Activated naive CD8-positive, alpha-beta T cell treated with anti-CD3 and anti-CD28 coated beads, Interleukin-2, amount 10 ng/mL, durations not matched to agents 7 days and 5 days (primary cell): ENCODE measurements at regions not wholly inside any gene's neighbourhood (a gene's known extent, or its start where the extent isn't known, plus 50 kb on each side); places are given as distances from the start of the nearest gene placed in this dataset.
"Not testable (repeated sequence)": the region's sequence is repeated elsewhere in the genome, so short reads cannot be mapped to it uniquely, and the experiment has no call there.

Source experiments
- ATAC-seq: fragments of 150-1000 bp; cut with Tn5 transposase; one replicate; pipeline ENCODE4 v1.10.0; 2021; ENCODE audit warnings: low read depth, moderate library complexity
- POLR2A ChIA-PET: fragments of 350-600 bp; sonication (Branson Sonifier 250); formaldehyde crosslinking; loops from one replicate; lab custom pipeline; 2021; ENCODE audit warnings: antibody characterized with exemption; lab: Charles Lee
- DNase-seq: peaks from one replicate; pipeline ENCODE4 v3.0.0; 2021
- H3K27ac Mint-ChIP-seq: one replicate; pipeline ENCODE4 v1.8.0; 2022; ENCODE audit warnings: mild to moderate bottlenecking, mixed read lengths
- H3K27me3 Mint-ChIP-seq: one replicate; pipeline ENCODE4 v1.8.0; 2022; ENCODE audit warnings: mild to moderate bottlenecking, moderate library complexity, mixed read lengths
- H3K36me3 Mint-ChIP-seq: one replicate; pipeline ENCODE4 v1.8.0; 2021; ENCODE audit warnings: mild to moderate bottlenecking, mixed read lengths
- H3K4me1 Mint-ChIP-seq: one replicate; pipeline ENCODE4 v1.8.0; 2021; ENCODE audit warnings: mixed read lengths
- H3K4me3 Mint-ChIP-seq: one replicate; pipeline ENCODE4 v1.8.0; 2022; ENCODE audit warnings: mild to moderate bottlenecking, moderate library complexity, mixed read lengths
- H3K9me3 Mint-ChIP-seq: one replicate; pipeline ENCODE4 v1.8.0; 2021; ENCODE audit warnings: mixed read lengths

DNA sequence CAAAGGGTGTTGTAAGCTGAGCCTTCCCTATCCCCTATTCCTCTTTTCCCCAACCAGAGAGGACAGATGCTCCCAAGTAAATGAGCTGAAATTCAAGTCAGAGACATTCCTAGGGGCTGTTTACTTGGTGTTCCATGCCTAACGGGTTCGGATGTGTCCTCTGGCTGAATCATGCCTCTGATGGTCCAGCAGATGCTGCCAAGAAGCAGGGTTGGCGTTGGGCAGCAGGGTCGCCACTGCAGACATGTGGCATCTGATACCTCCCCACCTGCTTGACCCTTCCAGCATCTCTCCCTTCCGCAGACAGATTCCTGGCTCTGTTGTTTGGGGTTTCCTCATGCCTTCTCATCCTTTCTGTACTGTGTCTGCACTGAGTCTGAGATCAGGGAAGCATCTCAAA is 108.3 kb downstream of the HNRNPLL start:
- no peak overlapping the region for H3K27ac Mint-ChIP-seq
- ATAC-seq (no peak), DNase-seq (no peak)
- peaks cover 1% of the 10 kb centered on the region for H3K36me3 Mint-ChIP-seq
- POLR2A ChIA-PET, result no interaction called here
- no peaks in the 10 kb centered on the region for H3K27me3 Mint-ChIP-seq
- no peaks in the 10 kb centered on the region for H3K9me3 Mint-ChIP-seq
- H3K4me3 Mint-ChIP-seq, result no peak overlapping the region
- peaks cover 9% of the 10 kb centered on the region for H3K4me1 Mint-ChIP-seq

DNA sequence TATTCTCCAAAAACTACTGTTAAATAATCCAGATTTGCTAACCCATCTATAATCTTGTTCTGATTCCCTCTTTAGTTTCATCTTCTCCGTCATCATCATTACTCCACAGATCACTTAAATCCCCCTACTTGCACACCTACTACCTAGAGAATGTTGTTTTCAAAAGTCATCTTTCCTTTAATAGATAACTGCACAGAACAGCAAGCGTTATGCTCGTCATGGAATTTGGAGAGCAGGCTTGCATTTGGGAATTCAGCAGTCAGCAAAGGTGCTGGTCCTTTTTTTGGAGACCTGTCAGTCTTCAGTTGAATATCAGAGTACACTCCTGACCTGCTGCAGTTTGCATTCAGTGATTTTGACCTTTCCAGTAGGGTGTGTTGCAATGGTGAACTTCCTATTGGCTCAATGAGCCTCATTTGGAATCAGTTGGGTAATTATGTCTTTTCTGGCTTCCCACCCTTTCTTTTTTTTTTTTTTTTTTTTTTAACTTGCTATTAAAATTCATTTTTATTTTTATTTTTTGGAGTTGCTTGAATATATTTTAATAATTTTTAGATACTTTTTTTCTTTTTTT is 110.6 kb downstream of the HNRNPLL start:
- H3K4me3 Mint-ChIP-seq, result no peak overlapping the region
- H3K27me3 Mint-ChIP-seq, result no peaks in the 10 kb centered on the region
- ATAC-seq (no peak), DNase-seq (no peak)
- POLR2A ChIA-PET, result no interaction called here
- H3K36me3 Mint-ChIP-seq, result no peaks in the 10 kb centered on the region
- no peak overlapping the region for H3K27ac Mint-ChIP-seq
- H3K4me1 Mint-ChIP-seq, result peaks cover 2% of the 10 kb centered on the region
- no peaks in the 10 kb centered on the region for H3K9me3 Mint-ChIP-seq

DNA sequence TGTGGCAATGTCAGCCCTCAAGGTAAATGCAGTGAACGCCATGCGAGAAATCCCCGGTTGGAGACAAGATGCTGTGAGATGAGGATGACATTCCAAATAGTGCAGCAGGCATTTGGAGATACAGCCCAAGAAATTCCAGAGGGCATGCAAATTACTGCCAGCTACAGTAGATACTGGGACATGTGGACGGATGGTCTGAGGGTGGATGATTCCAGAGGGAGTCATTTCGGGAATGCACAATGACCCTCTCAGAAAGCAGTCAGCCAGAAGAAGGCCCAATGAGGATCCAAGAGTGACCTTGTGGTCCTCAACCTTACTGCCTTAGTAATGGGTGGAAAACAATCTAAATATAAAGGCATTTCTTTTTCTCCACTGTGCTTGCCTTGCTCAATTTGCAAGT is 111.3 kb downstream of the HNRNPLL start:
- POLR2A ChIA-PET, result interaction anchor here (0.6 kb wide), 1 partner anchor 15 kb away, joined by 3 read pairs; no protein-coding TSS in a partner anchor
- Mint-ChIP-seq H3K4me3 (no peak overlapping the region), H3K27ac (no peak overlapping the region), H3K4me1 (peaks cover 2% of the 10 kb centered on the region), H3K9me3 (no peaks in the 10 kb centered on the region), H3K27me3 (no peaks in the 10 kb centered on the region), H3K36me3 (no peaks in the 10 kb centered on the region)
- DNase-seq (no peak), ATAC-seq (no peak)

DNA sequence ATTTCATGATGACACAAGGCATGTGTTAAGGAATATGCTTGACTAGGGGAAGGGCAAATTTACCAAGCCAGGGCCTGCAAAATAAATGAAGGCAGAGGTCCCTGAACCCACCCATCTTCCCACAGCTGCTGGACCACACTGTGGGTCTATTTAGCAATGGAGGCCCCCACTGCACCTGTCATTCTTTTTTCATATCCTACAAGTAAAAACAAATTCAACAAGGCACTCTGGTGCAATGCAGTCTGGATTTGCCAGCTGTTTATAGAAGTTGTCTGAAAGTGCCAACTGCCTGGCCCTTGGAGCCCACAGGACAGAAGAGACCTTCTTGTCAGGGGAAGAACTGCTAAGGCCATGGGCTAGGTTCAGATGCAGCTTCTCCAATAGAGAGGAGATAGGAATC is 112.8 kb upstream of the ATL2 start:
- ATAC-seq, result no peak
- H3K27ac Mint-ChIP-seq, result no peak overlapping the region
- no peaks in the 10 kb centered on the region for H3K27me3 Mint-ChIP-seq
- no peaks in the 10 kb centered on the region for H3K4me1 Mint-ChIP-seq
- H3K4me3 Mint-ChIP-seq, result no peak overlapping the region
- H3K9me3 Mint-ChIP-seq, result no peaks in the 10 kb centered on the region
- POLR2A ChIA-PET, result no interaction called here
- no peak for DNase-seq
- H3K36me3 Mint-ChIP-seq, result no peaks in the 10 kb centered on the region

DNA sequence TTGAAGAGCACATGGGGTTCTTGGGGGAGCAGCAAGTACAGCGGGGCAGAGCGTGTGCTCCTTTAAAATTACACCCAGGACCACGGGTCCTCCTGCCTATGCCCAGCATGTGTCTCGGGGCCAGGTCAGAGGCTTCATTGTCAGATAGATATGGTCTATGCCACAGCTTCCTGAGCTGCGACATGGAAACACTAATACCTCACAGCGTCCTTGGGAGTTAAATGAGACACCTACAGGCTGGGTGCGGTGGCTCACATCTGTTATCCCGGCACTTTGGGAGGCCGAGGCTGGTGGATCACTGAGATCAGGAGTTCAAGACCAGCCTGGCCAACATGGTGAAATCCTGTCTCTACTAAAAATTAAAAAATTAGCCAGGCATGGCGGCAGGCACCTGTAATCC is 110.8 kb upstream of the ATL2 start:
- H3K36me3 Mint-ChIP-seq, result no peaks in the 10 kb centered on the region
- no peaks in the 10 kb centered on the region for H3K4me1 Mint-ChIP-seq
- no peaks in the 10 kb centered on the region for H3K9me3 Mint-ChIP-seq
- POLR2A ChIA-PET, result no interaction called here
- H3K4me3 Mint-ChIP-seq, result no peak overlapping the region
- H3K27ac Mint-ChIP-seq, result no peak overlapping the region
- no peaks in the 10 kb centered on the region for H3K27me3 Mint-ChIP-seq
- ATAC-seq (no peak), DNase-seq (no peak)

DNA sequence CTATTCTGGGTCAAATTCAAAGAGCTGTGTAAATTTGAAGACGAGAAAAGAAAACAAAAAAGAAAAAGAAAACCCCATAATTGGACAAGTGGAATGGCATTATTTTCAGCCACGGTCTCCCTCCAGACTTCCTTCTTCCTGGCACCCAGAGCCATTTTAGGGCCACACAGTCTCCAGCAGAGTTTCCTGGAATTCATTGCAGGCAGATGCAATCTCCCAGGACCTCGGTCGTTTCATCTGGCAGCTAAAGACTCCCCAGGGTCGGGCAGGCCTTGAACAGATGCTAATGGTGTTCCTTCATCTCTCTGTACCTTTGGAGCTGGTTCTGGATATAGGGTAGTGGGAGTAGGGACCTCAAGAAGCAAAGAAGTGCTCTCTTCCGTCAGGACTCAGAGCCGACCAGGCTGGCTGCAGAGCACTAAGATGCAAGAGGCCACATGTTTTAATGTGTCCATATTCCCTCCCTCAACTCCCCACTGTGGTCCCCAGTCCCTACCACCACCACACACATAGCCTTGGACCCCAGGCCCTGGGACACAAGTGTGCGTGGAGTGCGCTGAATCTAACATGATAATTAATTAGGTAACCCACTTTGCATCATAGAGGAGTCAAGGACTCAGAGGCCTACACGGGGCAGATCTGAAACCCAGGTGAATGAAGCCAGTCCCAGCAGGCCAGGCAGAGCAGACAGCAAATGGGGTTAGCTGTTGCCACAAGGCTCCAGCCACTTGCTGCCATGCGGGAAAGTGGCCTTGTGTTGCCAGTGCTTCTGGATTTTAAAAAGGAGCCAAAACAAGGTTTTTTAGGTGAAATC is 109.3 kb upstream of the ATL2 start:
- DNase-seq (no peak), ATAC-seq (no peak)
- Mint-ChIP-seq H3K4me1 (no peaks in the 10 kb centered on the region), H3K36me3 (no peaks in the 10 kb centered on the region), H3K9me3 (no peaks in the 10 kb centered on the region), H3K27ac (no peak overlapping the region), H3K4me3 (no peak overlapping the region), H3K27me3 (no peaks in the 10 kb centered on the region)
- POLR2A ChIA-PET, result no interaction called here

DNA sequence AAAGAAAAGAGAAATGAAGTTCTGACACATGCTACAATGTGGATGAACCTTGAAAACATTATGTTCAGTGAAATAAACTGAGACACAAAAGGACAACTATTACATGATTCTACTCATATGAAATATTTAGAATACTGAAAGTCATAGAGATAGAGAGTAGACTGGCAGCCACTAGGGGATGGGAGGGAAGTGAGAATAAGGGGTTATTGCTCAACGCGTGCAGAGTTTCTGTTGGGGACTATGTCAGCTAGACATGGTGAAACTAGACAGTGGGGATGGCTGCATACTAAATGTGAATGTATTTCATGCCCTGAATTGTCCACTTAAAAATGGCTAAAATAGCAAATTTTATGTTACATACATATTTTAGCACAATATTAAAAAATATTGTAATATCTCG is 108.7 kb upstream of the ATL2 start:
- ATAC-seq, result no peak
- H3K27me3 Mint-ChIP-seq, result no peaks in the 10 kb centered on the region

DNA sequence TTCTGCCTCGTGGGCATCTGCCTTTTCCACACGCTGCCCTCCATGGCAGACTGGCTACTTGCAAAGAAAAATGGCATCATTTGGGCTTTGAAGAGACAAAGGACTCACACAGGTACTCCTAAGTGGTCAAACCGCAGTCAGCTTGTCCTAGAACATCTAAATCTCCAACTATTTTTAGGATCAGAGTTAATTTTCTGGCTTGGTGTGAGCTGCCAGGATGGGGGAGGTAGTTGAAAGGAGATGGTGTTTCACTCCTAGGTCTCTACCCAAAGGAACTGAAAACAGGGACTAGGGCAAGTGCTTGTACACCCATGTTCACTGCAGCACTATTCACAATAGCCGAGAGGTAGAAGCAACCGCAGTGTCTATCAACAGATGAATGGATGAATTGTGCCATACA is 107.9 kb upstream of the ATL2 start:
- POLR2A ChIA-PET, result no interaction called here
- DNase-seq, result no peak
- H3K4me3 Mint-ChIP-seq, result no peak overlapping the region

More for the DNA sequence above, 108.7 kb upstream of the ATL2 start:
- DNase-seq, result no peak
- Mint-ChIP-seq H3K9me3 (peaks cover under 1% of the 10 kb centered on the region), H3K4me1 (no peaks in the 10 kb centered on the region), H3K27ac (no peak overlapping the region), H3K4me3 (no peak overlapping the region), H3K36me3 (no peaks in the 10 kb centered on the region)
- POLR2A ChIA-PET, result no interaction called here

DNA sequence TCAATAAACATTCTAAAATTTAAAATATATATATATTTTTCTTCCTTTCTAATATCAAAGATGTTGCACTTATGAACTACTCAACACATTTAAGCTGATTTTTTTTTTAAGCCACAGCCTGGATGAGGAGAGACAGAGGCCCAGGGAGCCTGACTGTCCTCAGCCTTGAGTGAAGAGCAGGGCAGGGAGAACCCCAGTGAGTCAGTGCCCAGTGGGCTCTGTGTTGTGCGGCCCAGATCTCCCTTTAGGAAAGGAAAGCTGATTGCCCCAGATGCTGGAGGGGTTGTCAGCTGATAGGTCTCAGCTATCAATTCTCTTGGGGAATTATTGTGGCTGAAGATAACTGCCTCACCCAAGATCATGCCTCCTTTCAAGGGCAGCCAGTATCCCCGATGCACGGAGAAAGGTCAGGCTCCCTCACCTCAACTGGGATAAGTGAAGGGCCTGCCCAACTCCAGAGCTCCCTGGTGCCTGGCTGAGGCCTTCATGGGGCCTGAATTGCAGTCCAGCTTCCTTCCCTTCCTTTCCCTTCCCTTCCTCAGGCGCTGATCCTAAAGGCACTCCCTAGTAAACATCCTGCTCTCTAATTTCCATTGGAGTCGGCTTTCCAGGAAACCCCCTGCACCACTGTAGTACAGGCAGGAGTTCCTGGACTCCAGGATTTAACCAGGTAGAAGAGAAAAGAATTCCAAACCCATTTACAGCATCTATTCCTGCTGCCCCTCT is 106.9 kb upstream of the ATL2 start:
- no peaks in the 10 kb centered on the region for H3K4me1 Mint-ChIP-seq
- peaks cover 5% of the 10 kb centered on the region for H3K9me3 Mint-ChIP-seq
- H3K36me3 Mint-ChIP-seq, result no peaks in the 10 kb centered on the region
- peaks cover 2% of the 10 kb centered on the region for H3K27me3 Mint-ChIP-seq
- no peak overlapping the region for H3K27ac Mint-ChIP-seq
- no peak for DNase-seq
- ATAC-seq, result no peak
- H3K4me3 Mint-ChIP-seq, result no peak overlapping the region
- POLR2A ChIA-PET, result no interaction called here

More for the DNA sequence above, 107.9 kb upstream of the ATL2 start:
- H3K27me3 Mint-ChIP-seq, result peaks cover under 1% of the 10 kb centered on the region
- ATAC-seq, result no peak
- peaks cover 5% of the 10 kb centered on the region for H3K9me3 Mint-ChIP-seq
- H3K36me3 Mint-ChIP-seq, result no peaks in the 10 kb centered on the region
- no peaks in the 10 kb centered on the region for H3K4me1 Mint-ChIP-seq
- no peak overlapping the region for H3K27ac Mint-ChIP-seq

DNA sequence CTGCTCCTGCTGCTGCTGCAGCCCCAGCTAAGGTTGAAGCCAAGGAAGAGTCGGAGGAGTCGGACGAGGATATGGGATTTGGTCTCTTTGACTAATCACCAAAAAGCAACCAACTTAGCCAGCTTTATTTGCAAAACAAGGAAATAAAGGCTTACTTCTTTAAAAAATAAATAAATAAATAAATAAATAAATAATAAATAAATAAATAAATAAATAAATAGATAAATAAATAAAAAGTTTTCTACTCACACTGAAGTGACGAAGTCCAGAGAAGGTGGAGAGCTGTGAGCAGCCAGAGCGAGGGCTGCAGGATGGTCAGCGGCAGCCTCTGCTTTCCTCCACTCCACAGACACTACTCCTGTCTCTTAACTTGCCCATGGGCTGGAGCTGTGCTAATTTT is 105.6 kb upstream of the ATL2 start:
- POLR2A ChIA-PET, DNase-seq, H3K27me3 Mint-ChIP-seq, H3K4me1 Mint-ChIP-seq, ATAC-seq, H3K27ac Mint-ChIP-seq, H3K4me3 Mint-ChIP-seq, H3K36me3 Mint-ChIP-seq, H3K9me3 Mint-ChIP-seq: not testable (repeated sequence)

DNA sequence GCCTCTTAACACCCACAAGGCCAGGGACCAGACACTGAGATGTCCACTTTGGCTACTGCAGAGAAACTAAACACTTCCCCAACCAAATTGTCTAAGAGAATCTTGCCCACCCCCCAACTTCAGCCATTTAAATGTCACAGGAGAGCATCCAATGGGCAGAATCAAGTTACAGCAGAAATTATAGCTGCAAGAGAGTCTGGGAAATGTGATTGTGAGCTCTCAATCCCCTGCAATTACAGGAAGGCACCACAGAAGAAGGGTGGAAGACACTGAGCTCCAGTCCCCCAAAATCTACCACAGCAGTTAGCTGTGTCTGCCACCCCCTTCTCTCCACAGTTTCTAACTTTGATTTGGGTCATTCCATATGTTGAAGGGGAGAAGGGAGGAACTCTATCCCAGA is 103.5 kb upstream of the ATL2 start:
- no peaks in the 10 kb centered on the region for H3K4me1 Mint-ChIP-seq
- no peak overlapping the region for H3K4me3 Mint-ChIP-seq
- H3K27ac Mint-ChIP-seq, result no peak overlapping the region
- ATAC-seq, result no peak
- peaks cover 5% of the 10 kb centered on the region for H3K9me3 Mint-ChIP-seq
- no peaks in the 10 kb centered on the region for H3K36me3 Mint-ChIP-seq
- peaks cover 3% of the 10 kb centered on the region for H3K27me3 Mint-ChIP-seq
- DNase-seq, result no peak
- POLR2A ChIA-PET, result interaction anchor here (1.0 kb wide), 1 partner anchor 105 kb away, joined by 3 read pairs; no protein-coding TSS in a partner anchor

DNA sequence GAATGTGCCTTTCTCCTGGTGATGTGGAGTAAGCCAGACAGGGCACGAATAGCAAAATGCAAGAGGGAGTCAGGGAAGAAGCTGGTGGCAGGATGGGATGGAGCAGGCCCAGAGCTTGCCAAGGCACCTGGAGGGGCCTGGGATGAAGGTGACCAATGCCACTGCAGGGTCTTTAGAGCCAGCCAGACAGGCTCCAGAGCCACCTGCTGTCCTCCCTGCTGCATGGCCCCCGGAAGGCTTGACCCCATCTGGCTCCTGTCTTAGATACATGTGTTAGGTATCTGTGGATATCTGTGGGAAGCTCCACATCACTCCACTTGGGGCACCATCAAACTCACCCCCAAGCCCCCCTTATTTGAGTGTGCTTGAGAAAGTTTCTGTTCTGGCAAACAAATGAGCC is 99.9 kb upstream of the ATL2 start:
- H3K9me3 Mint-ChIP-seq, result peaks cover 5% of the 10 kb centered on the region
- no peaks in the 10 kb centered on the region for H3K36me3 Mint-ChIP-seq
- H3K4me1 Mint-ChIP-seq, result peaks cover 10% of the 10 kb centered on the region
- POLR2A ChIA-PET, result no interaction called here
- no peak overlapping the region for H3K27ac Mint-ChIP-seq
- H3K4me3 Mint-ChIP-seq, result no peak overlapping the region
- no peak for DNase-seq
- ATAC-seq, result no peak
- H3K27me3 Mint-ChIP-seq, result peaks cover 5% of the 10 kb centered on the region

DNA sequence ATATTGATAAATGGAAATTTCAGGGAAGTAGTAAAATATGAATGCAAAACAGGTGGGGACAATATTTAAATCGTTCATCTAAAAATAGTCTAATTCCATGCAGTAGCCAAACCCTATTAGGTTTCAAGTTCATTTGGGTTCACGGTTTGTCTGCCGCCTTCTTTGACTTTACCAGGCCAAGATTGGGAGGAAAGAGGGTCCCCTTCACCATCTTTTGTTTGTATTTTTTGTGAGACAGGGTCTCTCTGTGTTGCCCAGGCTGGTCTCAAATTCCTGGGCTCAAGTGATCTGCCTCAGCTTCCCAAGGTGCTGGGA is 98.5 kb upstream of the ATL2 start:
- no peak for ATAC-seq
- H3K27ac Mint-ChIP-seq, result no peak overlapping the region
- peaks cover 10% of the 10 kb centered on the region for H3K4me1 Mint-ChIP-seq
- peaks cover 2% of the 10 kb centered on the region for H3K9me3 Mint-ChIP-seq
- H3K4me3 Mint-ChIP-seq, result no peak overlapping the region
- H3K36me3 Mint-ChIP-seq, result no peaks in the 10 kb centered on the region
- POLR2A ChIA-PET, result interaction anchor here (0.7 kb wide), 1 partner anchor 16 kb away, joined by 3 read pairs; no protein-coding TSS in a partner anchor
- no peak for DNase-seq
- H3K27me3 Mint-ChIP-seq, result peaks cover 5% of the 10 kb centered on the region
